ENCODE measurements at regions not wholly inside any gene's neighbourhood (a gene's known extent, or its start where the extent isn't known, plus 50 kb on each side); places are given as distances from the start of the nearest gene placed in this dataset.
"Not testable (repeated sequence)": the region's sequence is repeated elsewhere in the genome, so short reads cannot be mapped to it uniquely, and the experiment has no call there.

DNA sequence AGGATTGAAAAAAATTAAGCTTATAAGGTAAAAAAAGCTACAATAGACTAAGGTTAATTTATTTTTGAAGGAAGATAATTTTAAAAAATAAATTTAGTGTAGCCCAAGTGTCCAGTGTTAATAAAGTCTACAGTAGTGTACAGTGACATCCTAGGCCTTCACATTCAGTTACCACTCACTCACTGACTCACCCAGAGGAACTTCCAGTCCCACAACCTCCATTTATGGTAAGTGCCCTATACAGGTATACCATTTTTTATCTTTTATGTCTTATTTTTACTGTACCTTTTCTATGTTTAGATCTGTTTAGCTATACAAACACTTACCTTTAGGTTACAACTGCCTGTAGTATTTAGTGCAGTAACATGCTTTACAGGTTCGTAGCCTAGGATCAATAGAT is 79.8 kb upstream of the ZNF462 start:
- Histone ChIP-seq H3K27me3 (no peaks in the 10 kb centered on the region), H3K27ac (no peak overlapping the region), H3K4me1 (no peaks in the 10 kb centered on the region), H3K9me3 (no peaks in the 10 kb centered on the region), H3K4me3 (no peak overlapping the region), H3K36me3 (no peaks in the 10 kb centered on the region)
- intact Hi-C loops (cut with DNase I; ENCODE audit: low total_unique reads) = no loop called here
- TF ChIP-seq, protein P1, sequence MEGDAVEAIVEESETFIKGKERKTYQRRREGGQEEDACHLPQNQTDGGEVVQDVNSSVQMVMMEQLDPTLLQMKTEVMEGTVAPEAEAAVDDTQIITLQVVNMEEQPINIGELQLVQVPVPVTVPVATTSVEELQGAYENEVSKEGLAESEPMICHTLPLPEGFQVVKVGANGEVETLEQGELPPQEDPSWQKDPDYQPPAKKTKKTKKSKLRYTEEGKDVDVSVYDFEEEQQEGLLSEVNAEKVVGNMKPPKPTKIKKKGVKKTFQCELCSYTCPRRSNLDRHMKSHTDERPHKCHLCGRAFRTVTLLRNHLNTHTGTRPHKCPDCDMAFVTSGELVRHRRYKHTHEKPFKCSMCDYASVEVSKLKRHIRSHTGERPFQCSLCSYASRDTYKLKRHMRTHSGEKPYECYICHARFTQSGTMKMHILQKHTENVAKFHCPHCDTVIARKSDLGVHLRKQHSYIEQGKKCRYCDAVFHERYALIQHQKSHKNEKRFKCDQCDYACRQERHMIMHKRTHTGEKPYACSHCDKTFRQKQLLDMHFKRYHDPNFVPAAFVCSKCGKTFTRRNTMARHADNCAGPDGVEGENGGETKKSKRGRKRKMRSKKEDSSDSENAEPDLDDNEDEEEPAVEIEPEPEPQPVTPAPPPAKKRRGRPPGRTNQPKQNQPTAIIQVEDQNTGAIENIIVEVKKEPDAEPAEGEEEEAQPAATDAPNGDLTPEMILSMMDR (IDR thresholded peaks at IDR 0.05) = no peak
- TF ChIP-seq POLR2A (IDR thresholded peaks at IDR 0.05) = no peak
- DNase-seq = no peak

DNA sequence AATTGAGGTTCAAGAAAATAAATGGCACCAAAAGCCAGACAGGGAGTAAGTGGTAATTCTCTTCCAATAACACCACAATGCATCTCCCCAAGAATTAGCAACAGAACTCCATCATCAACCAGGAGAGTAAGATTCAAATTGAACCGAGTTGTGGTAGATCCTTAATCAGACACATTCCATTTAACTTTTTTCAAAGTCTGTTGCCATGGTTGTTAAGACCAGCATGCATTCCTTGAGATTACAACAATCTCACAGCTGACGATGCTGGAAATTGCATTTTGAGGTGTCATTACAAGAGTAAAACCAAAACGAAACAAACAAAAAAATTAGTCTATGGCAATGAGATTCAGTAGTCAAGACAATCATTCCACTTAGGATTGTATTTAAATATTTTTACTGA is 78.9 kb upstream of the ZNF462 start:
- Histone ChIP-seq H3K4me1 (no peaks in the 10 kb centered on the region), H3K4me3 (no peak overlapping the region), H3K36me3 (no peaks in the 10 kb centered on the region), H3K27ac (no peak overlapping the region), H3K9me3 (no peaks in the 10 kb centered on the region), H3K27me3 (no peaks in the 10 kb centered on the region)
- intact Hi-C loops (cut with DNase I; ENCODE audit: low total_unique reads) = no loop called here
- DNase-seq = no peak
- TF ChIP-seq, protein P1 (IDR thresholded peaks at IDR 0.05) = no peak
- TF ChIP-seq POLR2A (IDR thresholded peaks at IDR 0.05) = no peak

DNA sequence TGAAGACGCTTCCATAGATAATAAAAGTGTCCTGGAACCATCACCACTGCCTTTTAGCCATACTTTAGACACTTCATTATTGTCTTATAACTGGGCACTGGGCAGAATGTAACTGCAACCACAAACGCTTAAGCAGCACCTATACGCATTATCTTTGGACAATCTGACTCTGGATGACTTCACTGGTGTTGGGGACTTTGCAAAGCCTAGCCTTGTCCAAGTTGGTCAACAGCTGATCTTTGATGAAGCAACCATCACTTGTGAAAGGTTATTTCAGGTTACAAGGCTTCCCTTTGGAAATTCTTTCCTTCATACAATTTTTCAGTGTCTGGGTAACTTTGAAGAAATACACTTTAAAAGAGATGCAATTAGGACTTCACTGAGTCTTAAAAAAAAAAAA is 77.8 kb upstream of the ZNF462 start:
- Histone ChIP-seq H3K9me3 (no peaks in the 10 kb centered on the region), H3K27me3 (no peaks in the 10 kb centered on the region), H3K27ac (no peak overlapping the region), H3K4me3 (no peak overlapping the region), H3K36me3 (no peaks in the 10 kb centered on the region), H3K4me1 (no peaks in the 10 kb centered on the region)
- intact Hi-C loops (cut with DNase I; ENCODE audit: low total_unique reads) = no loop called here
- TF ChIP-seq, protein P1 (IDR thresholded peaks at IDR 0.05) = no peak
- no peak for TF ChIP-seq POLR2A (IDR thresholded peaks at IDR 0.05)
- no peak for DNase-seq

DNA sequence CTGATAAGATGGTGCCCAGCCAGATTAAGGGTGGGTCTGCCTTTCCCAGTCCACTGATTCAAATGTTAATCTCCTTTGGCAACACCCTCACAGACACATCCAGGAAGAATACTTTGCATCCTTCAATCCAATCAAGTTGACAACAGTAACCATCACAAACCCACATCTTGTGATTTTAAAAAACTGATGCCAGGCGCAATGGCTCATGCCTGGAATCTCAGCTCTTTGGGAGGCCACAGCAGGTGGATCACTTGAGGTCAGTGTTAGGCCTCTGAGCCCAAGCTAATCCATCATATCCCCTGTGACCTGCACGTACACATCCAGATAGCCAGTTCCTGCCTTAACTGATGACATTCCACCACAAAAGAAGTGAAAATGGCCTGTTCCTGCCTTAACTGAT is 74.9 kb upstream of the ZNF462 start:
- intact Hi-C loops (cut with DNase I; ENCODE audit: low total_unique reads); H3K9me3 ChIP-seq; H3K36me3 ChIP-seq: not testable (repeated sequence)

DNA sequence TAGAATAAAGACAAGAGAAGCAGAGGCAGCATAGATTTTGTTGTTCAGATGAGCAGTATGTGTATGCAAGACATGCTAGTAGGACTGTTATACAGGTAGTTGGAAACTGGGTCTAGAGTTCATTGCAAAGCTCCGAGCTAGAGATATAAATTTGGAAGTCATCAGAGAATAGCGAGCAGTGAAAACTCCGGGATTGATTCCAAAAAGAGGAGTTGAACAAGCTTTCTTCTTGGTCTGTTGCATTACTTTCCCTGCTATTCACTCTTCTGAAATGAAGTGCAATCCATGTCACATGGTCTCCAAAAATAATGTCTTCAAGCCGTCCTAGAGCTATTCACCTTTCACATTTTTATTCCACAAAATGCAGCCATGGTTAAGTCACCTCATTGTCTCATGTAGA is 67.9 kb upstream of the ZNF462 start:
- no peaks in the 10 kb centered on the region for H3K36me3 ChIP-seq
- H3K27ac ChIP-seq = peak overlapping the region in 1 of 2 donors; percentile 50
- H3K9me3 ChIP-seq = no peaks in the 10 kb centered on the region
- H3K4me3 ChIP-seq = no peak overlapping the region
- TF ChIP-seq POLR2A (IDR thresholded peaks at IDR 0.05) = no peak
- TF ChIP-seq, protein P1 (IDR thresholded peaks at IDR 0.05) = no peak
- no peak for DNase-seq
- H3K4me1 ChIP-seq = no peaks in the 10 kb centered on the region
- intact Hi-C loops (cut with DNase I; ENCODE audit: low total_unique reads) = no loop called here
- H3K27me3 ChIP-seq = no peaks in the 10 kb centered on the region

More for the DNA sequence above, 74.9 kb upstream of the ZNF462 start:
- H3K27ac ChIP-seq, H3K4me3 ChIP-seq, DNase-seq, H3K27me3 ChIP-seq, H3K4me1 ChIP-seq: not testable (repeated sequence)

DNA sequence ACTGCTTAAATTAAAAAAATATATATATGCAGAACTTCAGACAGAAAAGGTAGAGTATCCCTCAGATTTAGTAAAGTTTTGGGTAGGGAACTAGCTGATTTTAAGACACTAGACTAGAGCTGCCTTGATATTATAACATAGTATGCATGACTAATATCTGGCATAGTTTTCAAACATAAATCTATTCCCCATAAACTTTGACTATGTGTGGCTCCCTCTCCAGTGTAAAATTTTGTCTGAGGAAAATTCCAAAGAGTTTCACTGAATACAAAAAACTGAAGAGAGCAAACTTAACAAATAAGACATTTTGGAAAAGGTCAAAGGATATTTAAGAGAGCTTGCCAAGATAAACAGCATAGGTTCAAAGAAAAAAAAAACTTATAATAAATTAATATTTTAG is 66.2 kb upstream of the ZNF462 start:
- intact Hi-C loops (cut with DNase I; ENCODE audit: low total_unique reads) = no loop called here
- TF ChIP-seq POLR2A (IDR thresholded peaks at IDR 0.05) = no peak
- TF ChIP-seq, protein P1 (IDR thresholded peaks at IDR 0.05) = no peak

More for the DNA sequence above, 66.2 kb upstream of the ZNF462 start:
- Histone ChIP-seq H3K9me3 (no peaks in the 10 kb centered on the region), H3K27ac (peak overlapping the region in 1 of 2 donors; percentile 20), H3K36me3 (no peaks in the 10 kb centered on the region), H3K27me3 (no peaks in the 10 kb centered on the region), H3K4me1 (no peaks in the 10 kb centered on the region), H3K4me3 (no peak overlapping the region)
- DNase-seq = no peak

Data from uterus (tissue), 3 donors.